ENCODE measurements at regions not wholly inside any gene's neighbourhood (a gene's known extent, or its start where the extent isn't known, plus 50 kb on each side); places are given as distances from the start of the nearest gene placed in this dataset.

- TF ChIP-seq ATF3 (IDR thresholded peaks at IDR 0.05) = no peak
- no peak for TF ChIP-seq CTCF (IDR thresholded peaks at IDR 0.05; ENCODE audit: low read depth, low read length, missing input control)
- TF ChIP-seq GABPA (IDR thresholded peaks at IDR 0.05 in 1 of 2, conservative IDR thresholded peaks at IDR 0.05 in 1 of 2) = no peak
- TF ChIP-seq JUND (IDR thresholded peaks at IDR 0.05) = no peak
- no peak for TF ChIP-seq REST (IDR thresholded peaks at IDR 0.05)
- no peak for TF ChIP-seq EGR1 (IDR thresholded peaks at IDR 0.05; ENCODE audit: low read depth in 2 of 2)
- TF ChIP-seq RXRA (IDR thresholded peaks at IDR 0.05) = no peak
- TF ChIP-seq MAX (IDR thresholded peaks at IDR 0.05) = no peak
- TF ChIP-seq SP1 (IDR thresholded peaks at IDR 0.05) = no peak
- no peak for TF ChIP-seq TAF1 (conservative IDR thresholded peaks at IDR 0.05)
- TF ChIP-seq YY1 (IDR thresholded peaks at IDR 0.05) = no peak
Measured at GRCh38 chr13:91148098-91148497, 199.4 kb upstream of the MIR17HG start.

All from liver (tissue), 3 donors.